ENCODE measurements at regions not wholly inside any gene's neighbourhood (a gene's known extent, or its start where the extent isn't known, plus 50 kb on each side); places are given as distances from the start of the nearest gene placed in this dataset.

GRCh38 chrX:5748586-5749150, 480.0 kb downstream of the NLGN4X start:
- H3K9me3 Mint-ChIP-seq, result no peaks in the 10 kb centered on the region
- intact Hi-C loops (cut with micrococcal nuclease), result no loop called here
- ChIA-PET POLR2A (no interaction called here), CTCF (no interaction called here)
- ATAC-seq (no peak), DNase-seq (no peak)
- no peak overlapping the region for H3K27ac Mint-ChIP-seq
- TF ChIP-seq CTCF (IDR thresholded peaks at IDR 0.05), result no peak
- H3K27me3 Mint-ChIP-seq, result no peaks in the 10 kb centered on the region
- no peaks in the 10 kb centered on the region for H3K36me3 Mint-ChIP-seq (ENCODE audit: low read depth)
- H3K4me3 Mint-ChIP-seq, result no peak overlapping the region
- no peaks in the 10 kb centered on the region for H3K4me1 Mint-ChIP-seq (ENCODE audit: low read depth)

GRCh38 chrX:5746231-5746630, 482.4 kb downstream of the NLGN4X start:
- no peaks in the 10 kb centered on the region for H3K9me3 Mint-ChIP-seq
- no peaks in the 10 kb centered on the region for H3K4me1 Mint-ChIP-seq (ENCODE audit: low read depth)
- ATAC-seq (no peak), DNase-seq (no peak)
- H3K36me3 Mint-ChIP-seq (ENCODE audit: low read depth), result no peaks in the 10 kb centered on the region
- H3K27ac Mint-ChIP-seq, result no peak overlapping the region
- CTCF ChIA-PET, result no interaction called here
- no peaks in the 10 kb centered on the region for H3K27me3 Mint-ChIP-seq
- POLR2A ChIA-PET, result no interaction called here
- no peak overlapping the region for H3K4me3 Mint-ChIP-seq
- intact Hi-C loops (cut with micrococcal nuclease), result no loop called here
- no peak for TF ChIP-seq CTCF (IDR thresholded peaks at IDR 0.05)

GRCh38 chrX:5733501-5733900, 495.2 kb downstream of the NLGN4X start:
- TF ChIP-seq CTCF (IDR thresholded peaks at IDR 0.05), result no peak
- H3K27me3 Mint-ChIP-seq, result no peaks in the 10 kb centered on the region
- H3K27ac Mint-ChIP-seq, result no peak overlapping the region
- DNase-seq (no peak), ATAC-seq (no peak)
- no peaks in the 10 kb centered on the region for H3K4me1 Mint-ChIP-seq (ENCODE audit: low read depth)
- H3K36me3 Mint-ChIP-seq (ENCODE audit: low read depth), result no peaks in the 10 kb centered on the region
- peaks cover 5% of the 10 kb centered on the region for H3K9me3 Mint-ChIP-seq
- ChIA-PET CTCF (no interaction called here), POLR2A (no interaction called here)
- intact Hi-C loops (cut with micrococcal nuclease), result no loop called here
- no peak overlapping the region for H3K4me3 Mint-ChIP-seq

- ChIA-PET CTCF (no interaction called here), POLR2A (no interaction called here)
- no peak overlapping the region for H3K27ac Mint-ChIP-seq
These were observed 498.1 kb downstream of the NLGN4X start for GRCh38 chrX:5730556-5730955.

GRCh38 chrX:5726224-5726623, 502.4 kb downstream of the NLGN4X start:
- H3K27me3 Mint-ChIP-seq, result no peaks in the 10 kb centered on the region
- intact Hi-C loops (cut with micrococcal nuclease), result no loop called here
- no peaks in the 10 kb centered on the region for H3K36me3 Mint-ChIP-seq (ENCODE audit: low read depth)
- DNase-seq (no peak), ATAC-seq (no peak)
- POLR2A ChIA-PET, result no interaction called here
- no peak for TF ChIP-seq CTCF (IDR thresholded peaks at IDR 0.05)
- no peaks in the 10 kb centered on the region for H3K4me1 Mint-ChIP-seq (ENCODE audit: low read depth)
- CTCF ChIA-PET, result no interaction called here
- H3K4me3 Mint-ChIP-seq, result no peak overlapping the region
- H3K9me3 Mint-ChIP-seq, result no peaks in the 10 kb centered on the region
- no peak overlapping the region for H3K27ac Mint-ChIP-seq

More at GRCh38 chrX:5730556-5730955, 498.1 kb downstream of the NLGN4X start:
- TF ChIP-seq CTCF (IDR thresholded peaks at IDR 0.05), result no peak
- no peak overlapping the region for H3K4me3 Mint-ChIP-seq
- no peak for ATAC-seq
- H3K9me3 Mint-ChIP-seq, result peaks cover 5% of the 10 kb centered on the region
- H3K4me1 Mint-ChIP-seq (ENCODE audit: low read depth), result no peaks in the 10 kb centered on the region
- no peak for DNase-seq
- intact Hi-C loops (cut with micrococcal nuclease), result no loop called here
- H3K36me3 Mint-ChIP-seq (ENCODE audit: low read depth), result no peaks in the 10 kb centered on the region
- no peaks in the 10 kb centered on the region for H3K27me3 Mint-ChIP-seq
